Stimulated activated naive CD8-positive, alpha-beta T cell treated with anti-CD3 and anti-CD28 coated beads, Interleukin-15, amount 100 ng/mL, for 72 hours (primary cell): ENCODE measurements at regions not wholly inside any gene's neighbourhood (a gene's known extent, or its start where the extent isn't known, plus 50 kb on each side); places are given as distances from the start of the nearest gene placed in this dataset.

ENCODE experiments used
- ATAC-seq: fragments of 150-1000 bp; cut with Tn5 transposase; 2 replicates; pipeline ENCODE4 v1.10.0; 2021; ENCODE audit warnings: mild to moderate bottlenecking, moderate library complexity
- DNase-seq, 2 donors: peaks; one replicate each; pipeline ENCODE4 v3.0.0; 2021 to 2022
- H3K27ac Mint-ChIP-seq, 2 donors: one replicate each; pipeline ENCODE4 v1.8.0; 2022; ENCODE audit warnings: mild to moderate bottlenecking in 2 of 2, mixed read lengths in 2 of 2, moderate library complexity in 2 of 2
- H3K27me3 Mint-ChIP-seq: one replicate; pipeline ENCODE4 v1.8.0; 2022; ENCODE audit warnings: mixed read lengths
- H3K4me1 Mint-ChIP-seq: one replicate; pipeline ENCODE4 v1.8.0; 2022; ENCODE audit warnings: mild to moderate bottlenecking, mixed read lengths
- H3K4me3 Mint-ChIP-seq, 2 donors: one replicate each; pipeline ENCODE4 v1.8.0; 2022; ENCODE audit warnings: mild to moderate bottlenecking in 2 of 2, mixed read lengths in 2 of 2, moderate library complexity in 1 of 2
- H3K9me3 Mint-ChIP-seq, 2 donors: one replicate each; pipeline ENCODE4 v1.8.0; 2022; ENCODE audit warnings: mixed read lengths in 2 of 2

DNA sequence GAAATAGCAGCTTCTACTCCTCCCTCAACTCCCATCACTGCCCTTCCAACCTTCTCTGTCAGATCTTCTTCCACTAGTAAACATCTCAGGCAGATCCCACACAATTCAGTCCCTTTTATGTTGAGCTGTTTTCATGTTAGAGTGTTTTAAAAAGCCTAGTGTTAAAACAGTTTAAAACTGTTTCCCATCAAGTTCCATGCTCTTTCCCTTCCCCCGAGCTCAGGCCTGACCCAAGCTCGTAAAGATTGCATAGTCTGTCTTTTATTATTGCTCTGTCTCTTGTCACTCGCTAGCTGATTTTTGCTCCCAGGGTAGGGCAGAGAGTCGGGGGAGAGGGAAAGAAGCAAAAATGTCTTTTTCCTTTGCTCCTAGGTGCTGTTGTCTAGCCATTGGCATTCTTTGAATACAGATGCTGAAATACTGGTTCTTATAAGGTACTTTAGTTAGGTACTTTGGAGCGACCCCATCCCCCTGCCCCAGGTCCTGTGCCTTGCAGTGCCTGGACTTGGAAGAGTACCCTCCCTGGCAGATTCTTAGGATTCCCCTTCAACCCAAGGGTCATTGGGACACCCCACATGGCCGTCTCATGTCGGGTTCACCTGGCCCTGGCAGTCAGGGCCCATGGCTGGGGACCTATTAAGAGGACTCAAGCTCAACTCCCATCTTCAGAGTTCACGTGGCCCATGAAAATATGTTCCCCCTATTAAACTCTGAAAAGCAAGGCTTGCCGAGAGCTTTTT is 101.2 kb upstream of the ARMC2 start:
- no peaks in the 10 kb centered on the region for H3K9me3 Mint-ChIP-seq
- no peaks in the 10 kb centered on the region for H3K4me1 Mint-ChIP-seq
- no peak overlapping the region for H3K27ac Mint-ChIP-seq
- no peak overlapping the region for H3K4me3 Mint-ChIP-seq
- ATAC-seq = no peak
- peaks cover 42% of the 10 kb centered on the region for H3K27me3 Mint-ChIP-seq
- no peak for DNase-seq

DNA sequence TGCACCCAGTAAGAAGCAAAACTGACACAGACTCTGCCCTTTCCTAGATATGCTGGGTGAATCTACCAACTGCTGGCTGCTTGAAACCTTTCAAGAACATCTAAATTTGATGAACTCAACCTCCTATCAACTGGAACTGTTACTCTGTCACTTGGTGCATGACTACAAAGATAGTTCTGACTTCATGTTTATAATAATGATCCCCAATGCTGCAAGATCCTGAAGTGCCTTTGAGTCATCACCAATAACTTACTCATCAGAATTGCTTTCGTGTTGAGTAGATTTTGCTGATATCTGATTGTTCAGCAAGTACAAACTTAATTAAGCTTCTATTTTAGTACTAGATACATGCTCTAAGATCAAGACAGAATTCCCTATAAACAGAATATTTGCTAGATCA is 100.2 kb upstream of the ARMC2 start:
- peaks cover 39% of the 10 kb centered on the region for H3K27me3 Mint-ChIP-seq
- no peak overlapping the region for H3K27ac Mint-ChIP-seq
- no peaks in the 10 kb centered on the region for H3K4me1 Mint-ChIP-seq
- no peak overlapping the region for H3K4me3 Mint-ChIP-seq
- no peaks in the 10 kb centered on the region for H3K9me3 Mint-ChIP-seq
- ATAC-seq (no peak), DNase-seq (no peak)

DNA sequence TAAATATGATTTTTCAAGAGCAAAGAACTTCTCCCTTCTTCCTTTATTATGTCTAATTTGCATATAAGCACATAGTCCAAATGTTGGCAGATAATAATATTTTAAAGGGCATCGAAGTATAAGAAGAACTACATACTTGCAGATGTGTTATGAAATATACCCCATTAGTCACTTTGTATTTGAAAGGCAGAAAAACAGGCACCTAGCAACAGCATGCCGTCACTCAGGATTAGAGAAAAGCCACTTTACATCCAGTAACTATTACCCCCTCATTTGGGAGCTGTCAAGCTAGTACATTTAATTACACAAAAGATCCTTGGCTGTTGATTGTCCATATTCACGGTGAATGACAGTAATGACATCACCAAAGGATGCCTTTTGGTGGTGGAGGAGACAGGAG is 99.3 kb upstream of the ARMC2 start:
- H3K4me1 Mint-ChIP-seq = no peaks in the 10 kb centered on the region

DNA sequence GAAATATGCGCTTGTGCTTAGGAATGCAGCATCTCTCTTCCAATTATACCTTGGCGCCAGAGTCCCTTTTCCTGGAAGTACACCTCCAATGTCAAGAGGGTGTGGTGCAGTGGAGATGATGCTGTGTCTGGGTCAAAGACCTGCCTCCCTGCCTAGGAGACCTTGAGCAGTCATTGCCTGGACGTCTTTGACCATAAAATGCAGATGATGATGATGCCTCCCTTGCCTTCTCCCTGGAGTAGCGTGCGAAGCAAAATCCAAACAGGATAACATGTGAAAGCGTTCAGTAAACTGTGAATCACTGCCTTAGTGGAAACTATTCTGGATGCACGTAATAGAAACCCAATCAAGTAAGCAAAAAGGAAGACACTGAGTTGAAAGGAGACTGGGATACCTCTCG is 97.4 kb upstream of the ARMC2 start:
- no peak for DNase-seq
- Mint-ChIP-seq H3K4me1 (no peaks in the 10 kb centered on the region), H3K27me3 (peaks cover 14% of the 10 kb centered on the region), H3K27ac (no peak overlapping the region), H3K4me3 (no peak overlapping the region), H3K9me3 (no peaks in the 10 kb centered on the region)
- ATAC-seq = no peak

More for the DNA sequence above, 99.3 kb upstream of the ARMC2 start:
- ATAC-seq (no peak), DNase-seq (no peak)
- Mint-ChIP-seq H3K27ac (no peak overlapping the region), H3K4me3 (no peak overlapping the region), H3K9me3 (no peaks in the 10 kb centered on the region), H3K27me3 (peaks cover 30% of the 10 kb centered on the region)

DNA sequence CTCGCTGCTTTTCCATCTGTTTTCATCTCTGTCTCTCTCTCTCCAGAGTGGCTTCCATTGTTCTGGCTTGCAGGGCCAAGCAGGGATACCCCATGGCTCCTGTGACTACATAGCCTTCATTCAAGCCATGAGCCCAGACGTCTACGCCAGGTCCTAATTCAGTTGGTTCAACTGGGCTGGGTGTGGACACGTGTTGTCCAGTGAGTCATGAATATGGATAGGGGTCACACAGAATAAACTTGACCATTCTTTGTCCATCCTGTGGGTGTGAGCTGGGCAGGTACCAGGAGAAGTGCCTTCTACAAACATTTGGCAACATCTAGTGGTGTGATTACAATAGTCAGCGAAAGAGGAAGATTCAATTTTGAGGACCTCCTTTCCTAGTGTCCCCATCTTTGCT is 96.9 kb upstream of the ARMC2 start:
- H3K4me3 Mint-ChIP-seq = no peak overlapping the region

DNA sequence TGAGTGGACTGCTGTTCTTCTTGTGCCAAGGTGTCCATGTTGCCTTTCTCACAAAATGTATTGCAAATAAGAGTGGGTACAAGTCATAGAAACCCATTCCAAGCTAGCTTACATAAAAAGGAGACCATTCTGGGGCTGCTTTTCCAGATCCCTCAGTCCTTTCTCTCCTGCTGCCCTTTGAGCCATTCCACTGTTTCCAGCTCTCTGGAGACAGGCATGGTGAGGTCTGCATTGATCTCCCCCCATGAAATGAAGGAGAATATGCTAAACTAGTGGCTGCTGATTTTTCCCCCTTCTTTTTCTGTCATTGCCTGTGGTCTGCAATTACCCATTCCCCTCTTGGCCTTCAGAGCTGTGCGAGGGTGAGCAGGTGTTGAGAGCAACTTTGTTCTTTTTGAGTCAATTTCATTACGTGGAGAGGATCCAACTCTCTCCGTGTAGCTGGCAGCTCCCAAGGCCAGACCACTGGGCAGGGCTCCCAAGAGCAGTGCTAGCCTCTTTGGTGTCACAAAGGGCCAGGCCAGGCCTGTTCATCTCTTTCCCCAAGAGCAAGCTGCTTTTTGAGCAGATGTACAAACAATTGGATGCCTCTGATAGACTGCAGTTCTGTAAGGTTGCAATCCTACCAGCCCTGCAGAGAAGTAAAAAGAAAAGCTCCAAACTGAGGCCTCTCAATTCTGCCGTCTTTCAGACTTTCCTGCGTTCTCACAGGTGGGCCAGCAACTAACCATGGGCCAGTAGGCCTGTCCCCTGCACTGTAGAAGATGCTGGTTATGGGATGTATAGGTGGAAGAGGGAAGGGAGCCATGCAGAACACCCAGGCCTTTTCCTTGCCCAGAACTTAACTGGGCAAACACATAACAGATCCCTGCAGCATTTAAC is 96.1 kb upstream of the ARMC2 start:
- no peak for DNase-seq
- H3K9me3 Mint-ChIP-seq = no peaks in the 10 kb centered on the region
- peaks cover 14% of the 10 kb centered on the region for H3K27me3 Mint-ChIP-seq
- no peak overlapping the region for H3K4me3 Mint-ChIP-seq
- no peaks in the 10 kb centered on the region for H3K4me1 Mint-ChIP-seq
- H3K27ac Mint-ChIP-seq = no peak overlapping the region
- ATAC-seq = no peak

More for the DNA sequence above, 96.9 kb upstream of the ARMC2 start:
- peaks cover 14% of the 10 kb centered on the region for H3K27me3 Mint-ChIP-seq
- no peak for ATAC-seq
- H3K4me1 Mint-ChIP-seq = no peaks in the 10 kb centered on the region
- H3K27ac Mint-ChIP-seq = no peak overlapping the region
- DNase-seq = no peak
- no peaks in the 10 kb centered on the region for H3K9me3 Mint-ChIP-seq

DNA sequence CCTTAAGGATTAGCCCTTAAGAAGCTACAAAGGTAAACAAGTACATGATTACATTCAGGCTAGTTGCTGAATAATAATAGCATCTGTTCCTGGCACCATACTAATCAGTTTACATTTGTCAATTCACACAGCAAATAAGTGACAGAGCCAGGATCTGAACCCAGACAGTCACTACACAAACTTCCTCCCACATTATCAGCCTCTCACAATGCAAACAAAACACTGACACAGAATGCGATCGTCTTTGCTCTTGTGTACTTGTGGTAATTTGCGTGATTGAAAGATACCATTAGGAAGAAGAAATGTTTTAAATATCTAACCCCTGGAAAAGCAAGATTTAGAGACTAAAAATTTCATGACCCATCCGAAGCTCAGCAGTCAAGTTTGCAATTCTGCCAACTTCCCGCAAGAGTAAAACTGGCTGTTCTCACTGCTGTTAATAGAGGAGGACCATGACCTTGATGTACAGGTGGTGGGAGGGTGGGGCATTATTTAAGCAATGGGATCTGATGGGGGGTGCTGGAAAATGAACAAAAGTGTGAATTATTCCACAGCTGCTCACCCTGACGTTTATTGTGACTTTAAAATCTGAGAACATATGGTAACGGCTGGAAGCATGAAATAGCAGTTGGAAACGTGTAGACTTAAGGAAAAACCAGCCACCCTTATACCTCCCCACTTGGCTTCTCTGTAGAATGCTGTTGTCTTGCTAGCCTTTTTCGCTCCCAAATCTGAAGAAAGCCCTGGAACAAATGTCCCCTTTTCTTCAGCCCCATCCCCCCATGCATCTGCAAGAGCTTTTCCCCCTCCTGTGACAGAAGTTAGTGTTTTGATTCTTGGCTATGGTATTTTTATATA is 95.3 kb upstream of the ARMC2 start:
- H3K27ac Mint-ChIP-seq = no peak overlapping the region
- H3K4me1 Mint-ChIP-seq = no peaks in the 10 kb centered on the region
- peaks cover 8% of the 10 kb centered on the region for H3K27me3 Mint-ChIP-seq
- no peaks in the 10 kb centered on the region for H3K9me3 Mint-ChIP-seq
- DNase-seq = no peak
- no peak overlapping the region for H3K4me3 Mint-ChIP-seq
- no peak for ATAC-seq

DNA sequence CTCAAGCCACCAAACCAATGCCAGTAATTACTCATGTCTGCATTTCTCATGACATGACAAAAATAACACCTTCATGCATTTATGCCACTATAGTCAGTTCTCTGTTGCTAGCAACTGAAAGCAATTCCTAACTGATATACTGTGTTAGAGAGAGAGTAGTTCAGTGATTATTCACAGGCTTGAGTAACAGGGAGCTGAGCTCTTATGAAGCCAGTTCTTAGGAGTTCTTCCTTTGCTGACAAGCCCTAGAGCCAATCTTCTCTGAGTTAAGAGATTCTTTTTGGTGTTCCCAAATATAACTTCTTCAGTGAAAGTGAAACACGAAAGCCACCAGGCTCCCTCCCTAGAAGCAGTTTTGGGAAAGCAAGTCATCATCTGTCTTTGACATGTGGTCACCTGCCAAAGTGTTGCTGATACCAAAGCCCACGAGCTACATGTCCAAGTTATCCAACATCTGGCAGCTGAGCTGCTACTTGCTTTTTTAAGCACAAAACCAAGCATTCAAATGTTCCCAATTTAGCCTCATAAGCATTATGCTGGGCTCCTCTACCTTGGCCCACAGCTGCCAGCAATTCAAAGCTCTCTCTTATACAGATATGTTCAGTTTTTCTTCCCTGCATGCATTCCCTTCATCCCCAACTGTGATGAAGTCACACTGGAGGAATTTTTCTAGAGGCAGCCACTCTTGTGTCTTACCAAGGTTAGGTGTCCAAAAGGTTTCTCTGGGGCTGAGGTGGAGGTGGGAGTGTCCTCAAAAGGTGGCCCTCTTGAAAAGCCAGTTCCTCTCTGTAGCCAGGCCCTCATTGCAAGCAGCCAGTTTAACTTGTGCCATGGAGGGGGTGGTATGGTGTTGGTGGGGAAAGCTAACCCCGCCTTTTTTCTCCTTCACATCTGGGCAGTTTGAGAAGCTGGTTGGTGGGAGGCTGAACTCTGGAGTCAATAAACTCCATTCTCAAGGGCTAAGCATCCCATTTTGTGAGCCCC is 92.7 kb upstream of the ARMC2 start:
- ATAC-seq = no peak
- no peaks in the 10 kb centered on the region for H3K9me3 Mint-ChIP-seq
- H3K4me3 Mint-ChIP-seq = no peak overlapping the region
- DNase-seq = no peak
- H3K4me1 Mint-ChIP-seq = no peaks in the 10 kb centered on the region
- peaks cover 8% of the 10 kb centered on the region for H3K27me3 Mint-ChIP-seq
- H3K27ac Mint-ChIP-seq = no peak overlapping the region

DNA sequence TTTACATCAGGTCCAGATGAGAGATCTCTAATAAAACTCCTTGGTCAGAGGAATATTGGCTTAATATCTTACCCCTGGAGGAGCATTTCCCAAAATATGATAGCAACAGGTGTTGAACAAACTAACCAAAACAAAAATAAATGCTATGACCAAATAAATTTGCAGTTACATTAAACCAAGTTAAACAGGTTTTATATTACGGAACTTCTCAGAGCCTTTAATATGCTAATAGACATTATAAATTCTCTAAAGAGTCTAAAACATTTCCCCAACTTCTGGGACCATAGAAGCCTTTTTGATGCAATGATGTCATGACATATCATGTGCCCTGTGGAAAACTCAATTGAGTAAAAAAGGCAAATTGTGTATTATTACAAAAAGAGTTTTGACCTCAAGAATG is 90.9 kb upstream of the ARMC2 start:
- Mint-ChIP-seq H3K4me3 (no peak overlapping the region), H3K27ac (no peak overlapping the region), H3K4me1 (no peaks in the 10 kb centered on the region), H3K27me3 (no peaks in the 10 kb centered on the region), H3K9me3 (no peaks in the 10 kb centered on the region)
- no peak for ATAC-seq
- no peak for DNase-seq

DNA sequence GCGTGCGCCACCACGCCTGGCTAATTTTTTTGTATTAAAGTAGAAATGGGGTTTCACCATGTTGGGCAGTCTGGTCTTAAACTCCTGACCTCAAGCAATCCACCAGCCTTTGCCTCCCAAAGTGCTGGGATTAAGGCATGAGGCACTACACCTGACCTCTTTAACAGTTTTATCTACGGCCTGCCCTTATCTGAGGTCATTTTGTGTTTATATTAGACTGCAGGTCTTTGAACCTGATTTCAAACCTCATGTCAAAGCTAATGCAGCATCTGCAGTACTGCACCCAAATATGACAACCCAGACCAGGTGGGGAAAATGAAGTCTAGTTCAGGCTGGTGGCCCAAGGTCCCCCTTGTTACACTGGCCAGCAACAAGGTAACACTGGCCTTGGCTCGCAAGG is 89.3 kb upstream of the ARMC2 start:
- no peak for ATAC-seq
- H3K4me3 Mint-ChIP-seq = no peak overlapping the region
- no peaks in the 10 kb centered on the region for H3K9me3 Mint-ChIP-seq

DNA sequence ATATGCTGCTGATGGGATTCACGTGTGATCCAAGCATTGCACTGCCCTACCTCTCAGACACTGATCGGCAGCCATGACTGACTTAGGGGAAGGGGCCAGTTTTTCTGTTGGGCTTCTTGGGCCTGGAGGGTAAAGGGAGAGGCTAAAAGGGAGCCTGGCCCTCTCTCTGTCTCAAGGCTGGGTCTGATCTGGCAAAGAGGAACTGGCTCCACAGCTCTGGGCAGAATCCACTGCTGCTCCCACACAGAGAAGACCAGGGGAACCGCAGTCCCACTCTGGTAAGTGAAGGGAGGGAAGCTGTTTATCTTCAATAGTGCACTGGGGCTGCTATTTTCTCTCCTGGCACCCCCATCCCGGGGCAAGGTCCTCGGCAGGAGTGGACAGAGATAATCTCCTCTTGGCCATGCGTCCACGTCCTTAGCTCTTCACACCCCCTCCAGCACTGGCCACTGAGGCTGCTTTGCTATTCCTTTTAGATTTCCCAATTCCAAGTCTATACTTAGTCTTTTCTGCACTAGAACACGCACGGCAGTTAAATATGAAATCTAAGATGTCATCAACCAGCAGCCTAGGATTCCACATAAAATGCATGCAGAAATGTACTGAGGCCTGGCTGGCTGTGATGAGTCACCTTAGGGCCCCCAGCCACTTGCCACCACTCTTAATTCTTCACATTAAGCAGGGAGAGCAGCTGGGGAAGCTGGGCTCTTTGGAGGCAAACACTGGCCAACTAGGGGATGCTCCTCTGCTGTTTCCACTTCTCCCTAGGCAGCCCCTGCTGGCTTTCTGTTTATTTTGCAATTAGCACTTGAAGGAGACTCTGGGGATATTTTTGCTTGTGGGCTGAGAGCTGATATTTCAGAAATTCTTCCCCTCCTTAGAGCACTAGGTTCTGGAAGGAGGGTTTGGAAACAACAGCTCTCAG is 87.8 kb upstream of the ARMC2 start:
- no peak for ATAC-seq
- H3K27me3 Mint-ChIP-seq = peaks cover 11% of the 10 kb centered on the region
- no peak overlapping the region for H3K4me3 Mint-ChIP-seq
- no peaks in the 10 kb centered on the region for H3K4me1 Mint-ChIP-seq
- H3K9me3 Mint-ChIP-seq = no peaks in the 10 kb centered on the region
- H3K27ac Mint-ChIP-seq = peak overlapping the region in 1 of 2 donors; percentile 31
- no peak for DNase-seq

More for the DNA sequence above, 89.3 kb upstream of the ARMC2 start:
- H3K27me3 Mint-ChIP-seq = peaks cover 9% of the 10 kb centered on the region
- no peak for DNase-seq
- no peaks in the 10 kb centered on the region for H3K4me1 Mint-ChIP-seq
- H3K27ac Mint-ChIP-seq = no peak overlapping the region

DNA sequence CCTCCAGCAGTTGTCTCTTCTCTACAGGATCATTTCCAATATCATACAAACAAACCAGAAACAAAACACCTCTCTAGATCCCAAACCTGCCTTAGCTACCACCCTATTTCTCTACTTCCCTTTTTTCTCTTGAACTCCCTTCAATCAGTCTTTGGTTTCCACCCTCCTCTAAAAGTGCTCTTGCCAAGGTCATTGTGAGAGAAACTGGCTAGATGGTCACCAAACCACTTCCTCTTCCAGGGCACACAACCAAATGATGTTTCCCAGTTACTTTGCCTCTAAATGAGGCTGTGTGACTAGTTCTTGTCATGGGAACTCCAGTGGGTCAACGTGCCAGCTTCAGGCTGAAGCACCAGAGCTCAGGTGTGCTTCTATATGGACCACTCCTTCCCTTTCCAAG is 85.8 kb upstream of the ARMC2 start:
- no peaks in the 10 kb centered on the region for H3K9me3 Mint-ChIP-seq
- H3K27ac Mint-ChIP-seq = no peak overlapping the region
- ATAC-seq (no peak), DNase-seq (no peak)
- peaks cover 18% of the 10 kb centered on the region for H3K27me3 Mint-ChIP-seq
- H3K4me3 Mint-ChIP-seq = no peak overlapping the region
- H3K4me1 Mint-ChIP-seq = peaks cover under 1% of the 10 kb centered on the region

DNA sequence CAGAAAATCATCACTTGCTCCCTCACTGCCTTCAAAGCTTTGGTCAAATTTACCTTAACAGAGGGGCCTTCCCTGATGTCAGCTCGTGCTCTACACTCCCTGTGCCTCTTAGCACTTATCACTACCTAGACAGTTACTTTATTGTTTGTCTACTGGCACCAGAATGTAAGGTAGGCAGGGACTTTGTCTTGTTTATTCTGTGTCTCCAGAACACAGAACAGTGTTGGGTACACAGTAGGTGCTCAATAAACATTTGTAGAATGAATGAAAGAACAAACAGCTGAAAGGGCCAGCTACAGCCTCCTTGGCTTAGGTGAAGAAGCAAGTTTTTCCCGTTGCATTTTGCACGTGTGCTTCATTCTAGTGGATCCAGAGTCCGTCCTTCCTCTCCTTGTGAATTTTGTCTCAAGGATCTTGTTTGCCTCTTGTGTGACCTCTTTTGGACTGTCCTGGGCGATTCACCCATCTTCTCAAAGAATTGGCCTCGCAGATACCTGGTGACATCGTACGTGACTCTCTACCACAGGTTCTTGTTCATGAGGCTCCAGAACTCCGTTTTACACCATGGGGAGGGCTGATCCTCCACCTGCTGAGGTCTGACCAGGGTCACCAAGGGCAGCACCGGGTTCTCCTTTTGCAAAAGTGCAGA is 84.2 kb upstream of the ARMC2 start:
- Mint-ChIP-seq H3K9me3 (no peaks in the 10 kb centered on the region), H3K27me3 (peaks cover 18% of the 10 kb centered on the region), H3K27ac (no peak overlapping the region), H3K4me3 (no peak overlapping the region), H3K4me1 (peaks cover 8% of the 10 kb centered on the region)
- DNase-seq (no peak), ATAC-seq (no peak)
